ENCODE measurements at regions not wholly inside any gene's neighbourhood (a gene's known extent, or its start where the extent isn't known, plus 50 kb on each side); places are given as distances from the start of the nearest gene placed in this dataset.

GRCh38 chr2:194002699-194003368 lies 1654.2 kb upstream of the SLC39A10 start:
- FAIRE-seq, result no peak
- no peak overlapping the region for H3K9ac ChIP-seq (ENCODE audit: low read length)

DNA sequence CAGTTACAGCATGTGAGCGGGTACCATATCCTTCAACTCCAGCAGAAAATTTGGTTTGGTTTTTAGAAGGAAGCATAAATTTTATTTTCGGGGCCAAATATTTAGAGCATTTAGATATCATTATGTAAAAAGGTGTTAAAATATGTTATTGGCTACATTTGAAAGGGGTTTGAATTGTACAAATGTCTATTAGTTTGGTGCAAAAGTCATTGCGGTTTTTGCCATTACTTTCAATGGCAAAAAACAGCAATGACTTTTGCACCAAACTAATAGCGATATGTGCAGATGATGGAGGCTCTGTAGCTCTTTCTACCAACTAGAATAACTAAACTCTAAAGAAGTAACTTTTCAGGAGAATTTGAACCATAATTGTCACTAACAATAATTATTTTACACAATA lies 1666.2 kb upstream of the SLC39A10 start:
- no peaks in the 10 kb centered on the region for H3K36me3 Mint-ChIP-seq (ENCODE audit: low read depth, unreplicated experiment)
- Histone ChIP-seq H4K20me1 (ENCODE audit: insufficient read depth, low read length) (no peaks in the 10 kb centered on the region), H3K36me3 (ENCODE audit: insufficient read depth, low read length) (no peaks in the 10 kb centered on the region), H3K27ac (ENCODE audit: low read depth, low read length) (no peak overlapping the region), H3K4me1 (ENCODE audit: insufficient read depth, low read length) (no peaks in the 10 kb centered on the region), H2AFZ (ENCODE audit: low read depth, low read length) (no peak overlapping the region), H3K79me2 (ENCODE audit: insufficient read depth, low read length) (no peaks in the 10 kb centered on the region), H3K27me3 (ENCODE audit: insufficient read depth, low read length) (no peaks in the 10 kb centered on the region), H3K9me3 (ENCODE audit: insufficient read depth, low read depth, low read length) (no peaks in the 10 kb centered on the region), H3K4me2 (ENCODE audit: low read length) (no peak overlapping the region), H3K9ac (ENCODE audit: low read length) (no peak overlapping the region), H3K4me3 (ENCODE audit: insufficient read depth, low read depth, low read length) (no peak overlapping the region)
- no peak overlapping the region for H3K4me3 Mint-ChIP-seq (ENCODE audit: unreplicated experiment)
- no peaks in the 10 kb centered on the region for H3K27me3 Mint-ChIP-seq (ENCODE audit: low read depth, unreplicated experiment)
- DNase-seq (ENCODE audit: low read depth), result no peak
- no peak for TF ChIP-seq EZH2 (IDR thresholded peaks at IDR 0.05; ENCODE audit: insufficient read depth, low read length)
- TF ChIP-seq, protein P1, sequence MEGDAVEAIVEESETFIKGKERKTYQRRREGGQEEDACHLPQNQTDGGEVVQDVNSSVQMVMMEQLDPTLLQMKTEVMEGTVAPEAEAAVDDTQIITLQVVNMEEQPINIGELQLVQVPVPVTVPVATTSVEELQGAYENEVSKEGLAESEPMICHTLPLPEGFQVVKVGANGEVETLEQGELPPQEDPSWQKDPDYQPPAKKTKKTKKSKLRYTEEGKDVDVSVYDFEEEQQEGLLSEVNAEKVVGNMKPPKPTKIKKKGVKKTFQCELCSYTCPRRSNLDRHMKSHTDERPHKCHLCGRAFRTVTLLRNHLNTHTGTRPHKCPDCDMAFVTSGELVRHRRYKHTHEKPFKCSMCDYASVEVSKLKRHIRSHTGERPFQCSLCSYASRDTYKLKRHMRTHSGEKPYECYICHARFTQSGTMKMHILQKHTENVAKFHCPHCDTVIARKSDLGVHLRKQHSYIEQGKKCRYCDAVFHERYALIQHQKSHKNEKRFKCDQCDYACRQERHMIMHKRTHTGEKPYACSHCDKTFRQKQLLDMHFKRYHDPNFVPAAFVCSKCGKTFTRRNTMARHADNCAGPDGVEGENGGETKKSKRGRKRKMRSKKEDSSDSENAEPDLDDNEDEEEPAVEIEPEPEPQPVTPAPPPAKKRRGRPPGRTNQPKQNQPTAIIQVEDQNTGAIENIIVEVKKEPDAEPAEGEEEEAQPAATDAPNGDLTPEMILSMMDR (IDR thresholded peaks at IDR 0.05; ENCODE audit: insufficient read depth, low read depth, low read length), result no peak
- peaks cover 5% of the 10 kb centered on the region for H3K4me1 Mint-ChIP-seq (ENCODE audit: low read depth, unreplicated experiment)
- no peak overlapping the region for H3K27ac Mint-ChIP-seq (ENCODE audit: unreplicated experiment)
- no peak for FAIRE-seq
- H3K9me3 Mint-ChIP-seq (ENCODE audit: unreplicated experiment), result no peaks in the 10 kb centered on the region

More at GRCh38 chr2:194002699-194003368, 1654.2 kb upstream of the SLC39A10 start:
- no peaks in the 10 kb centered on the region for H4K20me1 ChIP-seq (ENCODE audit: insufficient read depth, low read length)
- Mint-ChIP-seq H3K4me3 (ENCODE audit: unreplicated experiment) (no peak overlapping the region), H3K36me3 (ENCODE audit: low read depth, unreplicated experiment) (no peaks in the 10 kb centered on the region), H3K27ac (ENCODE audit: unreplicated experiment) (no peak overlapping the region), H3K27me3 (ENCODE audit: low read depth, unreplicated experiment) (no peaks in the 10 kb centered on the region), H3K4me1 (ENCODE audit: low read depth, unreplicated experiment) (no peaks in the 10 kb centered on the region), H3K9me3 (ENCODE audit: unreplicated experiment) (peaks cover 3% of the 10 kb centered on the region)
- H3K9me3 ChIP-seq (ENCODE audit: insufficient read depth, low read depth, low read length), result peaks cover 3% of the 10 kb centered on the region
- no peaks in the 10 kb centered on the region for H3K4me1 ChIP-seq (ENCODE audit: insufficient read depth, low read length)
- DNase-seq (ENCODE audit: low read depth), result no peak
- H3K27me3 ChIP-seq (ENCODE audit: insufficient read depth, low read length), result no peaks in the 10 kb centered on the region
- H2AFZ ChIP-seq (ENCODE audit: low read depth, low read length), result no peak overlapping the region
- no peak for TF ChIP-seq EZH2 (IDR thresholded peaks at IDR 0.05; ENCODE audit: insufficient read depth, low read length)
- TF ChIP-seq, protein P1 (IDR thresholded peaks at IDR 0.05; ENCODE audit: insufficient read depth, low read depth, low read length), result no peak
- H3K36me3 ChIP-seq (ENCODE audit: insufficient read depth, low read length), result no peaks in the 10 kb centered on the region
- no peaks in the 10 kb centered on the region for H3K79me2 ChIP-seq (ENCODE audit: insufficient read depth, low read length)
- no peak overlapping the region for H3K27ac ChIP-seq (ENCODE audit: low read depth, low read length)
- H3K4me3 ChIP-seq (ENCODE audit: insufficient read depth, low read depth, low read length), result no peak overlapping the region
- H3K4me2 ChIP-seq (ENCODE audit: low read length), result no peak overlapping the region

GRCh38 chr2:193989645-193990044 lies 1667.4 kb upstream of the SLC39A10 start:
- no peak overlapping the region for H3K4me2 ChIP-seq (ENCODE audit: low read length)
- H2AFZ ChIP-seq (ENCODE audit: low read depth, low read length), result no peak overlapping the region
- H3K4me3 ChIP-seq (ENCODE audit: insufficient read depth, low read depth, low read length), result no peak overlapping the region
- DNase-seq (ENCODE audit: low read depth) (no peak), FAIRE-seq (no peak)
- H3K27ac ChIP-seq (ENCODE audit: low read depth, low read length), result no peak overlapping the region
- no peak overlapping the region for H3K9ac ChIP-seq (ENCODE audit: low read length)
- no peaks in the 10 kb centered on the region for H3K36me3 ChIP-seq (ENCODE audit: insufficient read depth, low read length)
- no peaks in the 10 kb centered on the region for H3K27me3 ChIP-seq (ENCODE audit: insufficient read depth, low read length)
- H3K4me1 Mint-ChIP-seq (ENCODE audit: low read depth, unreplicated experiment), result peaks cover 5% of the 10 kb centered on the region
- H3K79me2 ChIP-seq (ENCODE audit: insufficient read depth, low read length), result no peaks in the 10 kb centered on the region
- H3K27me3 Mint-ChIP-seq (ENCODE audit: low read depth, unreplicated experiment), result no peaks in the 10 kb centered on the region
- no peak overlapping the region for H3K4me3 Mint-ChIP-seq (ENCODE audit: unreplicated experiment)
- H3K27ac Mint-ChIP-seq (ENCODE audit: unreplicated experiment), result no peak overlapping the region
- H3K4me1 ChIP-seq (ENCODE audit: insufficient read depth, low read length), result no peaks in the 10 kb centered on the region
- TF ChIP-seq, protein P1 (IDR thresholded peaks at IDR 0.05; ENCODE audit: insufficient read depth, low read depth, low read length), result no peak
- TF ChIP-seq EZH2 (IDR thresholded peaks at IDR 0.05; ENCODE audit: insufficient read depth, low read length), result no peak
- H3K36me3 Mint-ChIP-seq (ENCODE audit: low read depth, unreplicated experiment), result no peaks in the 10 kb centered on the region
- no peaks in the 10 kb centered on the region for H4K20me1 ChIP-seq (ENCODE audit: insufficient read depth, low read length)
- no peaks in the 10 kb centered on the region for H3K9me3 ChIP-seq (ENCODE audit: insufficient read depth, low read depth, low read length)
- H3K9me3 Mint-ChIP-seq (ENCODE audit: unreplicated experiment), result no peaks in the 10 kb centered on the region
